Uterus (tissue), 3 donors: ENCODE measurements at regions not wholly inside any gene's neighbourhood (a gene's known extent, or its start where the extent isn't known, plus 50 kb on each side); places are given as distances from the start of the nearest gene placed in this dataset.

Experiments used
- DNase-seq, 2 donors: peaks; one replicate each; pipeline ENCODE4 v3.0.0-alpha.2; 2019 to 2020
- H3K27ac ChIP-seq, 2 donors: fragments of 200-600 bp; sonication (generic); 1 replicate in 1 of 2; 2 replicates in 1 of 2; pipeline ENCODE4 v1.5.1; 2016 to 2018
- H3K27me3 ChIP-seq, 2 donors: fragments of 200-600 bp; sonication (generic); one replicate each; pipeline ENCODE4 v1.5.1; 2018 to 2019; ENCODE audit warnings: control low read depth in 1 of 2
- H3K36me3 ChIP-seq, 2 donors: fragments of 200-600 bp; sonication (generic); one replicate each; pipeline ENCODE4 v1.5.1; 2019; ENCODE audit warnings: control low read depth in 1 of 2
- H3K4me1 ChIP-seq, 2 donors: fragments of 200-600 bp; sonication (generic); one replicate each; pipeline ENCODE4 v1.5.1; 2018 to 2019; ENCODE audit warnings: control low read depth in 1 of 2
- H3K4me3 ChIP-seq, 2 donors: fragments of 200-600 bp; sonication (generic); 1 replicate in 1 of 2; 2 replicates in 1 of 2; pipeline ENCODE4 v1.5.1; 2018 to 2019; ENCODE audit warnings: mild to moderate bottlenecking in 1 of 2
- H3K9me3 ChIP-seq, 2 donors: fragments of 200-600 bp; sonication (generic); one replicate each; pipeline ENCODE4 v1.5.1; 2019; ENCODE audit warnings: control low read depth in 1 of 2
- POLR2A ChIP-seq, 2 donors: fragments of 450-650 bp; IDR thresholded peaks; one replicate each; pipeline ENCODE4 v1.6.1; 2016; ENCODE audit warnings: antibody characterized with exemption in 2 of 2, mild to moderate bottlenecking in 1 of 2, moderate library complexity in 1 of 2
- intact Hi-C: fragments of 100-400 bp; cut with DNase I; formaldehyde crosslinking; loops from one replicate; pipeline ENCODE4 v1.15.1; 2023; ENCODE audit warnings: low total_unique reads
- TF ChIP-seq, protein P1 (sequence below), 4 experiments: fragments of 200-600 bp in 2 of 4; fragments of 450-650 bp in 2 of 4; sonication (generic) in 2 of 4; IDR thresholded peaks; one replicate each; pipeline ENCODE4 v1.5.1; 2016 to 2019; ENCODE audit warnings: antibody characterized with exemption in 4 of 4, mild to moderate bottlenecking in 2 of 4, moderate library complexity in 1 of 4
- donor health status: DM: yes; HTN: yes; CAD: no.

DNA sequence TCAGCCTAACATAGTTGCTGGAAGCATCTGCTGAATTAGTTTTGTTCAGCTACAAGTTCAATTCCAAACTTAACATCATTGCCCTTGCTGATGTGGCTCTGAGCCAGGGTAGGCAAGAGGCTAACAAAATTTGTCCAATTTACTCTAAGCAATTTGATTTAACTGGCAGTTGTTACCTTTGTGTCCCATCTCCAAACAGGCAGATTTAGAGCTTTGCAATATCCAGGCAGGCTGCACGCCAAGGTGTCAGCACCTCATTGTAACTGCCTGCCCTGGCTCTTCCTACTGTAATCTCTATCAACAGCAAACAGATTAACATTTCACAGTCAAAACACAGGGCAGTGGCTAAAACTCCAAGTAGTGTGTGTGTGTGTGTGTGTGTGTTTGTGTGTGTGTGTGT is 2070.6 kb downstream of the PCDH7 start:
- H3K36me3 ChIP-seq: peaks cover 0 to under 1% of the 10 kb centered on the region in 2 donors
- TF ChIP-seq POLR2A (IDR thresholded peaks at IDR 0.05): no peak
- TF ChIP-seq, protein P1, sequence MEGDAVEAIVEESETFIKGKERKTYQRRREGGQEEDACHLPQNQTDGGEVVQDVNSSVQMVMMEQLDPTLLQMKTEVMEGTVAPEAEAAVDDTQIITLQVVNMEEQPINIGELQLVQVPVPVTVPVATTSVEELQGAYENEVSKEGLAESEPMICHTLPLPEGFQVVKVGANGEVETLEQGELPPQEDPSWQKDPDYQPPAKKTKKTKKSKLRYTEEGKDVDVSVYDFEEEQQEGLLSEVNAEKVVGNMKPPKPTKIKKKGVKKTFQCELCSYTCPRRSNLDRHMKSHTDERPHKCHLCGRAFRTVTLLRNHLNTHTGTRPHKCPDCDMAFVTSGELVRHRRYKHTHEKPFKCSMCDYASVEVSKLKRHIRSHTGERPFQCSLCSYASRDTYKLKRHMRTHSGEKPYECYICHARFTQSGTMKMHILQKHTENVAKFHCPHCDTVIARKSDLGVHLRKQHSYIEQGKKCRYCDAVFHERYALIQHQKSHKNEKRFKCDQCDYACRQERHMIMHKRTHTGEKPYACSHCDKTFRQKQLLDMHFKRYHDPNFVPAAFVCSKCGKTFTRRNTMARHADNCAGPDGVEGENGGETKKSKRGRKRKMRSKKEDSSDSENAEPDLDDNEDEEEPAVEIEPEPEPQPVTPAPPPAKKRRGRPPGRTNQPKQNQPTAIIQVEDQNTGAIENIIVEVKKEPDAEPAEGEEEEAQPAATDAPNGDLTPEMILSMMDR (IDR thresholded peaks at IDR 0.05): no peak
- intact Hi-C loops: no loop called here
- DNase-seq: no peak
- no peak overlapping the region for H3K27ac ChIP-seq
- no peaks in the 10 kb centered on the region for H3K27me3 ChIP-seq
- no peak overlapping the region for H3K4me3 ChIP-seq
- H3K4me1 ChIP-seq: no peaks in the 10 kb centered on the region
- H3K9me3 ChIP-seq: no peaks in the 10 kb centered on the region

DNA sequence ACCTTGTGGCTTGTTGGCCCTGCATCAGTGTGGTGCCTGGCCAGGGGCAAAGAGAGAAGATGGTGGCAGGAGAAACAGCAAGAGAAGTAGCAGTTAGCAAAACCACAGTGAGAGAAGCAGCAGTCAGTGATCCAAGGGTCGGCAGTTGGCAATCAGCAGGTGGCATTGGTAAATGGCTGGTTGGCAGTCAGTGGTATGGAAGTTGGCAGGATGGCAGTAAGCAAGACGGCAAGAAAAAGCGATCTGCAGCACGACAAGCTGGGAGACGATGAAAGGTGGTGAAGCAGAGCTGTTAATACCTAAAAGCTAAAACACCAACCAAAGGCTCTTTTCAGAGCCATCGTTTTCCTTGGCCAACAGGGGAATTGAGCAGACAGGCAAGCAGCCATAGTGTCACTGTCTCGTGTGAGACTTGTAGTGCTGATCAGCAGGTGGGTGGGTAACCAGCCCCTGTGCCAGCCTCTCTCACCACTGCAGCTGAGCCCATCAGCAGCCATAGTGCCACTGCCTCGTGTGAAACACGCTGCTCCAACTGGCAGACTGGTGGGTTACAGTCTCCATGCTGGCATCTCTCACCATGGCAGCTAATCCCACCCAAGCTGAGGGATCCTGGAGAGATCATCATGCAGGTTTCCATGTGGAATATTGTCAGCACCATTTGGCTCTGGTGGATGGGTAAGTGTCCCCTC is 2078.4 kb downstream of the PCDH7 start:
- Histone ChIP-seq H3K4me3 (no peak overlapping the region), H3K4me1 (no peaks in the 10 kb centered on the region), H3K27ac (no peak overlapping the region), H3K27me3 (no peaks in the 10 kb centered on the region), H3K36me3 (no peaks in the 10 kb centered on the region), H3K9me3 (no peaks in the 10 kb centered on the region)
- intact Hi-C loops: no loop called here
- no peak for TF ChIP-seq POLR2A (IDR thresholded peaks at IDR 0.05)
- TF ChIP-seq, protein P1 (IDR thresholded peaks at IDR 0.05): no peak
- DNase-seq: no peak

DNA sequence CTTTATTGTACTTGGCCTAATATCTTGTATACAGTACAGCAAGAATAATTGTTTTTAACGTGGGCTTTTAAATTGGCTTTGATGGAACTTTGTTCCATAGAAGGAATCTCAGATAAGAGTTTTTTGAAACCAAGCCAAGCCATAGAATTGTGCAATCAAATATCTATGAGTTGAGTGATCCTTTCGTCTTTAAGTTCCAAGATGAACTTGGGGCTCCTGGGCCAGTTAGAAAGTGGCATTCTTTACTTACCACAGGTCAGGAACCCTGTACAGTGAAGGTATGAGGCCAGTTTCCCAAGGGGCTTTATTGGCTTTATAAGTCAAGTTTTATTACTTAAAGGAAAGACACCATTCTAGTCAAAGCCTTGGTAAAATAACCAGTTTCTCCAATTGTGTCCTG is 2104.2 kb downstream of the PCDH7 start:
- no peak for TF ChIP-seq POLR2A (IDR thresholded peaks at IDR 0.05)
- TF ChIP-seq, protein P1 (IDR thresholded peaks at IDR 0.05): no peak
- intact Hi-C loops: no loop called here
- H3K4me1 ChIP-seq: no peaks in the 10 kb centered on the region
- no peaks in the 10 kb centered on the region for H3K27me3 ChIP-seq
- DNase-seq: no peak
- no peak overlapping the region for H3K4me3 ChIP-seq
- H3K27ac ChIP-seq: no peak overlapping the region
- no peaks in the 10 kb centered on the region for H3K9me3 ChIP-seq
- no peaks in the 10 kb centered on the region for H3K36me3 ChIP-seq

DNA sequence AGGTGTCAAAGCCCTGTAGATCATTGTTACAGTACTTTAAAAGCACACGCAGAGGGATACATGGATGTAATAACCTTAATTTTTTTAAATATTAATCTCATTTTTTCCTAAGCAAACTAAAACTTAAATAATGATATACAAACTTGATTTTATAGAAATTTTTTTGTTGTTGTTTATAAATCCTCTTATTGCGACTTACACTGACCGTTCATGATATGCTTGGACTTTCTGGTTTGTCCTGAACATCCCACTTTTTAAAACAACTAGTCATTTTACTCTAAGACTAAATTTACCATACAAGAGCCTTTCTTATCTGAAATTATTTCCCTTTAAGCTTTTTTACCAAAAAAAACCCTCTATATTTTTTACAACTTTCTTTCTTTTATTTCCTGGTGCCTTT is 2106.0 kb downstream of the PCDH7 start:
- Histone ChIP-seq H3K36me3 (no peaks in the 10 kb centered on the region), H3K27ac (no peak overlapping the region), H3K4me1 (no peaks in the 10 kb centered on the region), H3K9me3 (no peaks in the 10 kb centered on the region), H3K27me3 (no peaks in the 10 kb centered on the region), H3K4me3 (no peak overlapping the region)
- DNase-seq: no peak
- TF ChIP-seq POLR2A (IDR thresholded peaks at IDR 0.05): no peak
- TF ChIP-seq, protein P1 (IDR thresholded peaks at IDR 0.05): no peak
- intact Hi-C loops: no loop called here

DNA sequence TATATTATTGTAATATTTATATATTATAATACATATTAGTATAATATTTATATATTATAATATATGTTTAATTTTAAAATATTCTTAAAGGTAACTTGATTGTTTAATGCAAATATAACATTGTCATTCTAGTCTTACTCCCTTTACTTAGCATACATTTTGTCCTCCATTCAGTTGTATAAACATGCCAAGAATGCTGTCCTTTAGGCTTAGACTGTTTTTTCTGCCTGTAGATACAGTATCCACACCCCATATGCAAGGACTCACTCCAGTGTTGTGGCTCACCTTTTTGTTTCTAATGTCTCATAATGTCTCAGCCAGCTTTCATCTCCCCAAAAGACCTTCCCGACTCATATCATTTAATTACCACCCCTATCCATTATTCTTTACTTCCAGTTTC is 2110.0 kb downstream of the PCDH7 start:
- Histone ChIP-seq H3K36me3 (no peaks in the 10 kb centered on the region), H3K9me3 (no peaks in the 10 kb centered on the region), H3K4me1 (no peaks in the 10 kb centered on the region), H3K27me3 (no peaks in the 10 kb centered on the region), H3K27ac (no peak overlapping the region), H3K4me3 (no peak overlapping the region)
- TF ChIP-seq, protein P1 (IDR thresholded peaks at IDR 0.05): no peak
- no peak for TF ChIP-seq POLR2A (IDR thresholded peaks at IDR 0.05)
- intact Hi-C loops: no loop called here
- DNase-seq: no peak
